CD4-positive, alpha-beta T cell (primary cell): ENCODE measurements at regions not wholly inside any gene's neighbourhood (a gene's known extent, or its start where the extent isn't known, plus 50 kb on each side); places are given as distances from the start of the nearest gene placed in this dataset.

Experiments
- ATAC-seq: fragments of 200-7000 bp; cut with Tn5 transposase; one replicate; pipeline ENCODE4 v1.10.0; 2022; ENCODE audit warnings: mild to moderate bottlenecking; ENCODE audit not compliant: poor library complexity
- CTCF ChIA-PET: fragments of 350-600 bp; sonication (Branson Sonifier 250); formaldehyde crosslinking; loops from one replicate; lab custom pipeline; 2021; ENCODE audit warnings: antibody characterized with exemption, inconsistent platforms; lab: Charles Lee
- POLR2A ChIA-PET: fragments of 350-600 bp; sonication (Branson Sonifier 250); formaldehyde crosslinking; loops from one replicate; lab custom pipeline; 2021; ENCODE audit warnings: antibody characterized with exemption, inconsistent platforms; lab: Charles Lee
- DNase-seq, 14 experiments: peaks; one replicate each; pipeline ENCODE4 v3.0.0-alpha.2; 2013 to 2020; ENCODE audit warnings: mixed read lengths in 2 of 14
- H3K27ac ChIP-seq, 2 donors: one replicate each; pipeline versions ENCODE4 v1.5.1 to v1.7.0; 2013; ENCODE audit warnings: low read length in 2 of 2, low read depth in 1 of 2, mild to moderate bottlenecking in 1 of 2
- H3K27me3 ChIP-seq, 2 experiments: 1 replicate in 1 of 2; 2 replicates in 1 of 2; pipeline versions ENCODE4 v1.6.1 to v1.7.0; 2013; ENCODE audit warnings: low read length in 2 of 2, control low read depth in 1 of 2, mild to moderate bottlenecking in 1 of 2, moderate library complexity in 1 of 2; ENCODE audit not compliant: insufficient read depth in 2 of 2, control insufficient read depth in 1 of 2
- H3K36me3 ChIP-seq: one replicate; pipeline ENCODE4 v1.6.1; 2013; ENCODE audit warnings: low read length, control low read depth; ENCODE audit not compliant: insufficient read depth
- H3K4me1 ChIP-seq: one replicate; pipeline ENCODE4 v1.6.1; 2013; ENCODE audit warnings: low read length, control low read depth; ENCODE audit not compliant: insufficient read depth
- H3K4me3 ChIP-seq: one replicate; pipeline ENCODE4 v1.5.1; 2013; ENCODE audit warnings: mild to moderate bottlenecking, low read length, moderate library complexity
- H3K9me3 ChIP-seq, 2 experiments: 1 replicate in 1 of 2; 2 replicates in 1 of 2; pipeline versions ENCODE4 v1.6.1 to v1.7.0; 2013; ENCODE audit warnings: low read length in 2 of 2, mild to moderate bottlenecking in 2 of 2, control low read depth in 1 of 2, moderate library complexity in 1 of 2; ENCODE audit not compliant: control insufficient read depth in 1 of 2, insufficient read depth in 1 of 2
- H3K27ac Mint-ChIP-seq: one replicate; pipeline ENCODE4 v1.8.0; 2020; ENCODE audit warnings: mixed read lengths
- H3K27me3 Mint-ChIP-seq: one replicate; pipeline ENCODE4 v1.8.0; 2021; ENCODE audit warnings: mixed read lengths
- H3K36me3 Mint-ChIP-seq: one replicate; pipeline ENCODE4 v1.8.0; 2021; ENCODE audit warnings: low read depth, mixed read lengths
- H3K4me1 Mint-ChIP-seq: one replicate; pipeline ENCODE4 v1.8.0; 2021; ENCODE audit warnings: low read depth, mixed read lengths
- H3K4me3 Mint-ChIP-seq: one replicate; pipeline ENCODE4 v1.8.0; 2020; ENCODE audit warnings: mild to moderate bottlenecking, mixed read lengths
- H3K9me3 Mint-ChIP-seq: one replicate; pipeline ENCODE4 v1.8.0; 2020; ENCODE audit warnings: mixed read lengths
- intact Hi-C, 2 experiments: fragments of 100-400 bp; cut with DNase I in 1 of 2; cut with micrococcal nuclease in 1 of 2; formaldehyde crosslinking; loops; one replicate each; pipeline versions ENCODE4 v1.15.1 to v1.9.0; 2023 to 2025; cut with DNase I, micrococcal nuclease
- TF ChIP-seq, protein P1 (sequence below): fragments of 200-600 bp; IDR thresholded peaks from one replicate; pipeline ENCODE4 v1.8.0; 2022; ENCODE audit warnings: antibody characterized with exemption, mild to moderate bottlenecking

DNA sequence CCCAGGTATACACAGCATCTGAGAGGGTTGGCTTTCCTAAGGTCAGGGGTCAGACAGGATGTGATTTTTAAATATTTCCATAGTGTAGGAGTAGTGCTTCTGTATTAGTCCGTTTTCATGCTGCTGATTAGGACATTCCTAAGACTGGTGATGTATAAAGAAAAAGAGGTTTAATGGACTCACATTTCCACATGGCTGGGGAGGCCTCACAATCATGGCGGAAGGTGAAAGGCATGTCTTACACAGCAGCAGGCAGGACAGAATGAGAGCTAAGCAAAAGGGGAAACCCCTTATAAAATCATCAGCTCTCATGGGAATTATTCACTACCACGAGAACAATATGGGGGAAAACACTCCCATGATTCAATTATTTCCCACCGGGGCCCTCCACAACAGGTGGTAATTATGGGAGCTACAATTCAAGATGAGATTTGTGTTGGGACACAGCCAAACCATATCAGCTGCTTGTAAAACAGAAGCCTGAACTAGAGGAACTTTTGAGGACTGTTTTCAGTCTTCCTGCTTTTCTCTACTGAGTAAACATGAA lies 91.0 kb upstream of the MEI4 start:
- H3K36me3 Mint-ChIP-seq, result no peaks in the 10 kb centered on the region
- H3K27me3 Mint-ChIP-seq, result no peaks in the 10 kb centered on the region
- peaks cover 5% of the 10 kb centered on the region for H3K9me3 Mint-ChIP-seq
- no peaks in the 10 kb centered on the region for H3K4me1 ChIP-seq
- no peak overlapping the region for H3K27ac ChIP-seq
- ATAC-seq, result no peak
- H3K9me3 ChIP-seq, result peaks cover 0 to 10% of the 10 kb centered on the region in 2 experiments
- CTCF ChIA-PET, result no interaction called here
- no peaks in the 10 kb centered on the region for H3K36me3 ChIP-seq
- TF ChIP-seq, protein P1, sequence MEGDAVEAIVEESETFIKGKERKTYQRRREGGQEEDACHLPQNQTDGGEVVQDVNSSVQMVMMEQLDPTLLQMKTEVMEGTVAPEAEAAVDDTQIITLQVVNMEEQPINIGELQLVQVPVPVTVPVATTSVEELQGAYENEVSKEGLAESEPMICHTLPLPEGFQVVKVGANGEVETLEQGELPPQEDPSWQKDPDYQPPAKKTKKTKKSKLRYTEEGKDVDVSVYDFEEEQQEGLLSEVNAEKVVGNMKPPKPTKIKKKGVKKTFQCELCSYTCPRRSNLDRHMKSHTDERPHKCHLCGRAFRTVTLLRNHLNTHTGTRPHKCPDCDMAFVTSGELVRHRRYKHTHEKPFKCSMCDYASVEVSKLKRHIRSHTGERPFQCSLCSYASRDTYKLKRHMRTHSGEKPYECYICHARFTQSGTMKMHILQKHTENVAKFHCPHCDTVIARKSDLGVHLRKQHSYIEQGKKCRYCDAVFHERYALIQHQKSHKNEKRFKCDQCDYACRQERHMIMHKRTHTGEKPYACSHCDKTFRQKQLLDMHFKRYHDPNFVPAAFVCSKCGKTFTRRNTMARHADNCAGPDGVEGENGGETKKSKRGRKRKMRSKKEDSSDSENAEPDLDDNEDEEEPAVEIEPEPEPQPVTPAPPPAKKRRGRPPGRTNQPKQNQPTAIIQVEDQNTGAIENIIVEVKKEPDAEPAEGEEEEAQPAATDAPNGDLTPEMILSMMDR, result no peak
- POLR2A ChIA-PET, result no interaction called here
- H3K27ac Mint-ChIP-seq, result no peak overlapping the region
- no peaks in the 10 kb centered on the region for H3K4me1 Mint-ChIP-seq
- H3K4me3 ChIP-seq, result no peak overlapping the region
- no peak for DNase-seq
- H3K27me3 ChIP-seq, result no peaks in the 10 kb centered on the region
- no peak overlapping the region for H3K4me3 Mint-ChIP-seq
- intact Hi-C loops, result no loop called here

DNA sequence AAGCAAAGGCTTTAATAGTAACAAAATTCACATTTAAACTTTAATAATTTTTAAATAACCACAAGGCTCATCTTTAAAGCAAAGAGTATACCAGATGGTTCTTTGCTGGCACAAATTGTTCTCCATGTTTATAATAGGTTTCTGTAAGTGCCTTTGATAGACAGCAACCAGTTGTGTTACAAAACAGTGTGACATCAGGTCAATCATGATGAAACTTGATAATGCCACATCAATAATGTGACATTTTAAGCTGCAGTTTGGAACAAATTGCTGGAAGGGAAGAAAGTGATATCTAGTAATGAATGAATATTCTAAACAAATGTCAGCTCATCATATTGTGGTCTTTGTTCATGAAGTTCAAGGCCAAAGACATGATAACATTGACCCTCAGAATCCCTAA lies 87.5 kb upstream of the MEI4 start:
- Histone ChIP-seq H3K27me3 (no peaks in the 10 kb centered on the region), H3K9me3 (peaks cover 0 to 5% of the 10 kb centered on the region in 2 experiments), H3K27ac (no peak overlapping the region), H3K36me3 (no peaks in the 10 kb centered on the region), H3K4me1 (no peaks in the 10 kb centered on the region), H3K4me3 (no peak overlapping the region)
- ATAC-seq (no peak), DNase-seq (no peak)
- TF ChIP-seq, protein P1, result no peak
- Mint-ChIP-seq H3K27ac (no peak overlapping the region), H3K9me3 (peaks cover 8% of the 10 kb centered on the region), H3K36me3 (no peaks in the 10 kb centered on the region), H3K4me3 (no peak overlapping the region), H3K27me3 (no peaks in the 10 kb centered on the region), H3K4me1 (no peaks in the 10 kb centered on the region)
- intact Hi-C loops, result no loop called here
- POLR2A ChIA-PET, result no interaction called here
- CTCF ChIA-PET, result no interaction called here

DNA sequence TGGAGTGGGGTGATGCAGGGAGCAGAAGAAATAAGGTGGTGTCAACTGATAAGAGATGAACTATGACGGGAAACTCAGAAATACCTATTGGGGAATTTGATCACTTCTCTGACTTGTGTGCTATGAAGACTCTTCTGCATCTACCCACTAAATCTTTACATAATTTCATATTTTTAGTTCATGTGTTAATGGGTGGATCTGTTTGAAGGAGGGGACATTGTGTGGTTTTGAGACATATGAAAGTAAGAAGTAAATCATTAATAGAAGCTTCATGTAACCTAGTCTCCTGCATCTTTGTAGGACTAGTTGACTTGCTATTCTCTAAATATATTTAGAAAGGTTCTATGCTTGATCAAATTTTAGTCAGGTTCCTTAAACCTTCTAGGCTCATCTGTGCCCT lies 86.6 kb upstream of the MEI4 start:
- H3K27ac ChIP-seq, result no peak overlapping the region
- H3K27ac Mint-ChIP-seq, result no peak overlapping the region
- H3K4me1 Mint-ChIP-seq, result no peaks in the 10 kb centered on the region
- no peaks in the 10 kb centered on the region for H3K27me3 ChIP-seq
- H3K4me3 ChIP-seq, result no peak overlapping the region
- H3K36me3 ChIP-seq, result no peaks in the 10 kb centered on the region
- intact Hi-C loops, result no loop called here
- ATAC-seq, result no peak
- H3K4me1 ChIP-seq, result no peaks in the 10 kb centered on the region
- CTCF ChIA-PET, result interaction anchor here (1.3 kb wide), 1 partner anchor 11 kb away, joined by 3 read pairs; no protein-coding TSS in a partner anchor
- H3K36me3 Mint-ChIP-seq, result no peaks in the 10 kb centered on the region
- peaks cover 8% of the 10 kb centered on the region for H3K9me3 Mint-ChIP-seq
- DNase-seq, result no peak
- H3K27me3 Mint-ChIP-seq, result no peaks in the 10 kb centered on the region
- TF ChIP-seq, protein P1, result no peak
- no peak overlapping the region for H3K4me3 Mint-ChIP-seq
- POLR2A ChIA-PET, result no interaction called here
- peaks cover 0 to 5% of the 10 kb centered on the region in 2 experiments for H3K9me3 ChIP-seq
